NB4 (cell line): ENCODE measurements at regions not wholly inside any gene's neighbourhood (a gene's known extent, or its start where the extent isn't known, plus 50 kb on each side); places are given as distances from the start of the nearest gene placed in this dataset.

ENCODE experiments used
- CTCF ChIP-seq: IDR thresholded peaks from one replicate; pipeline ENCODE4 v1.5.1; 2012; ENCODE audit warnings: low read depth, low read length
- MAX ChIP-seq: IDR thresholded peaks from 2 replicates; pipeline ENCODE4 v1.6.1; 2011; ENCODE audit warnings: low read depth, low read length
- MYC ChIP-seq: IDR thresholded peaks from 2 replicates; pipeline ENCODE4 v1.6.1; 2011; ENCODE audit warnings: low read depth, low read length
- POLR2A ChIP-seq: IDR thresholded peaks from 2 replicates; pipeline ENCODE4 v1.6.1; 2011; ENCODE audit warnings: mild to moderate bottlenecking; ENCODE audit not compliant: insufficient read length; ENCODE audit errors: extremely low read depth

- no peak for TF ChIP-seq CTCF
- no peak for TF ChIP-seq POLR2A
- no peak for TF ChIP-seq MYC
- no peak for TF ChIP-seq MAX
Measured at GRCh38 chr1:98405581-98406074, 255.9 kb upstream of the SNX7 start.
